ENCODE measurements at regions not wholly inside any gene's neighbourhood (a gene's known extent, or its start where the extent isn't known, plus 50 kb on each side); places are given as distances from the start of the nearest gene placed in this dataset.

- peaks cover 0 to 3% of the 10 kb centered on the region in 2 experiments; a peak in 2 of 5 replicates for H3K27me3 ChIP-seq (ENCODE audit: control insufficient read depth in 1 of 2, insufficient read depth in 2 of 2, low read length in 2 of 2)
- no TSS peak for BruUV-seq (replicated peaks)
- WGBS (ENCODE audit: low lambda C conversion rate) = 44% methylated on average over 10 of the region's 10 CpGs
Measured at GRCh38 chr16:47903470-47903869, 252.3 kb downstream of the ABCC12 start.

More at GRCh38 chr16:47903470-47903869, 252.3 kb downstream of the ABCC12 start:
- Histone ChIP-seq H3K36me3 (replicated peaks in 1 of 2; ENCODE audit: control insufficient read depth in 1 of 2, insufficient read depth in 2 of 2, low read length in 2 of 2) (no peaks in the 10 kb centered on the region), H4K20me1 (ENCODE audit: insufficient read depth, low read length) (no peaks in the 10 kb centered on the region), H3K9ac (ENCODE audit: insufficient read depth, low read depth, low read length) (no peak overlapping the region), H3K27ac (ENCODE audit: extremely low read length, insufficient read depth, low read length) (no peak overlapping the region), H3K4me3 (replicated peaks in 1 of 3; ENCODE audit: insufficient read depth in 1 of 3, low read depth in 2 of 3, low read length in 3 of 3) (no peak overlapping the region), H2AFZ (ENCODE audit: low read length) (no peak overlapping the region), H3K4me2 (ENCODE audit: low read depth, low read length) (no peak overlapping the region), H3K79me2 (ENCODE audit: insufficient read depth, low read length) (no peaks in the 10 kb centered on the region), H3K4me1 (ENCODE audit: insufficient read depth, low read length) (no peaks in the 10 kb centered on the region), H3K9me3 (ENCODE audit: low read length) (no peaks in the 10 kb centered on the region)
- FAIRE-seq (no peak), DNase-seq (ENCODE audit: low spot score) (no peak), ATAC-seq (no peak)
- TF ChIP-seq NFAT5 (CRISPR knock-in tag; IDR thresholded peaks at IDR 0.05) = no peak
- TF ChIP-seq HOMEZ (CRISPR knock-in tag; IDR thresholded peaks at IDR 0.05; ENCODE audit: low read depth) = no peak
- no peak for TF ChIP-seq ZBTB43 (CRISPR knock-in tag; conservative IDR thresholded peaks at IDR 0.05)
- no peak for TF ChIP-seq CHD2 (IDR thresholded peaks at IDR 0.05; ENCODE audit: low read depth, low read length)
- no peak for TF ChIP-seq MXD1 (CRISPR knock-in tag; IDR thresholded peaks at IDR 0.05)
- TF ChIP-seq YEATS2 (CRISPR knock-in tag; IDR thresholded peaks at IDR 0.05; ENCODE audit: borderline replicate concordance) = no peak
- TF ChIP-seq ZNF33A (CRISPR knock-in tag; IDR thresholded peaks at IDR 0.05; ENCODE audit: borderline replicate concordance) = no peak
- POLR2A ChIA-PET = no interaction called here
- CTCF ChIA-PET (ENCODE audit: low intra/inter-chr PET ratio, low total read pairs) = no interaction called here
- intact Hi-C loops (cut with micrococcal nuclease; ENCODE audit: unreplicated experiment) (no loop called here), in situ Hi-C loops (cut with HindIII; ENCODE audit: extremely low pct_ligation_motif_present, low pct_unique_long_range_greater_than_20kb) (no loop called here)
